GM04504 (cell line): ENCODE measurements at regions not wholly inside any gene's neighbourhood (a gene's known extent, or its start where the extent isn't known, plus 50 kb on each side); places are given as distances from the start of the nearest gene placed in this dataset.
"Not testable (repeated sequence)": the region's sequence is repeated elsewhere in the genome, so short reads cannot be mapped to it uniquely, and the experiment has no call there.

Experiments
- DNase-seq: peaks from one replicate; pipeline ENCODE4 v3.0.0-alpha.2; 2012; ENCODE audit warnings: low read depth

DNA sequence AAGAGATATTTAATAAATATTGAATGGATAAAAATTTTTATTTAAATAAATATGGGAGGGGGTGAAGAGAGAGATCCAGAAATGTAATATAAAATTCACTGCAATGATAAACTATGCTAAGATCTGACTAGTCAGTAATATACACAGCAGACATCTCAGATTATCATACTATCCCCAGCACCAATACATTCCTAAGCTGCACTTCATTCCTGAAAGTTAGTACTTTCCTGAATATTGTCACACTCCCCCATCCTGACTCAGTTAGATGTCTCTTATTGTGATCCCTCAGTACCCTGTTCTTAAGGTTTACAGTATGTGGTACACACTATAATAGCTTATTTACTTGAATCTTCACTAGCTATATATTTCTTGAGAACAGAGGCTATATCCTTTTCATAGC is 88.3 kb upstream of the KCNQ5 start:
- no peak for DNase-seq

DNA sequence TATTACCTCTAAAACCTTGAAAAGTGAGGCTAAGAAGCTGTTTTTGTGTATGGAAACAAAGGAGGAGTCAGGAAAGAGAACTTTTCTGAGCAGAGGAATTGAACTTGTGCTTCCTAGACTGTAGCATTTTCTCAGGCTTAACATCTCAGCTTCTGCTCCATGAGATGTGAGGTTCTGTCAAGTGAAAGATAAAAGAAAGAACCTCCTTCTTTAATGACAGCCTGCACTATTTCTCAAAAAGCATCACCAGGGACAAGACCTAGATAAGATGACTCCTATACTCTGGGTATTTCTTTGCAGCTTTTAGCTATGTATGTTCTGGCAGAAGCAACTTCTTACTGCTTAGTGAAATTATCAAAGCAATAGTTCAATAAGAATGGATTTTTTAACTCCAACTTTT is 87.6 kb upstream of the KCNQ5 start:
- no peak for DNase-seq

DNA sequence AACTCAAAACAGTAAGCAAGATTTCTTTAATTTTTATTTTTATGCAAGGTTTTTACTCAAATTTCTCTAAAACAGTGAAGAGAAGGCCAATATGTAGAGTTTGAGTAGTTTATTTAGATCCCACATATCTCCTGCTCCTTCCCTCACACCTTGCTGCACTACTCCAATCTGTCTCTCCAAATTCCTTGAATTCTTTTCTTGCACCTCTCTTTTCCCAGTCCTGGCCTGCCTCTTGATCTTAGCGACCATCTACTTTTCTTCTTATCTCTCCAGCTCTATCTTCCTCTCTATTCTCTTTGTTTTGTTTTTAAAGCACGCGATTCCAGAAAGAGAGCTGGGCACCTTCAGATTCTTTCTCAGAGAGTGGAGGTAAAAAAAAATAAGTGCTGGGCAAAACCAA is 86.7 kb upstream of the KCNQ5 start:
- DNase-seq = no peak

DNA sequence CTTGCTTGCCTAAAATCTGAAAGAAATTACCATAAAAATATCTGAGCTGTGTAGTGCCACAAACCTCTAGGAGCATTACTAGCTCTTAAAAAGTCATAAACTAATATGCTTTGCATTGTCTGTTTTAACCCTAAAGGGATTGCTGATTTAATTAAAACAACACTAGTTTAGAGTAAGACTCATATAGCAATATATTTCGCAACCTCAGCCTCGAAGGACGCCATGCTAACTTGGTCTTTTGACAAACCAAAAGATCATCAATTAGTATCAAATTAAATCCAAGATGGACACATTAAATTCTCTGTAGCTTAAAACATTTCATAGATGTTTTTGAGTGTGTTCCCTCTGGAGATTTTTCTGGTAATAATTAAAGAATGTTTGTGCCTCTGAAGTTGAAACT is 74.8 kb upstream of the KCNQ5 start:
- DNase-seq = no peak

DNA sequence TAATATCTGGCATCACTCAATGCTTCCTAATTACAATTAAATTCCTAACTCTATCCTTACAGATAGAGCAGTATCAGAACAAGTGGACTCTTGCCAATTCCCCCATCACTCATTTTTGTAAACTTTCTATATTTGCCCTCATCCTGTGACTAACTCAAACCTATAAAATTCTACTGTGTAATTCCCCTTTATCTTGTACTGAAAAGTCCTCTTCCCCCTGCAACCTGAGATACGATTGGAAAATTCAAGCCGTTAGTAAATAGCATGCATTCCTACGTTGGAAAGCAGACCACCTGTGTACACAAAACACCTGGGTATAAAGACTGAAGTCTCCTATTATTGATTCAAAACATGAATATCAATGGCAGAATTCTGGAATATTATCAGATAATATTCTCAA is 70.4 kb upstream of the KCNQ5 start:
- DNase-seq = no peak

DNA sequence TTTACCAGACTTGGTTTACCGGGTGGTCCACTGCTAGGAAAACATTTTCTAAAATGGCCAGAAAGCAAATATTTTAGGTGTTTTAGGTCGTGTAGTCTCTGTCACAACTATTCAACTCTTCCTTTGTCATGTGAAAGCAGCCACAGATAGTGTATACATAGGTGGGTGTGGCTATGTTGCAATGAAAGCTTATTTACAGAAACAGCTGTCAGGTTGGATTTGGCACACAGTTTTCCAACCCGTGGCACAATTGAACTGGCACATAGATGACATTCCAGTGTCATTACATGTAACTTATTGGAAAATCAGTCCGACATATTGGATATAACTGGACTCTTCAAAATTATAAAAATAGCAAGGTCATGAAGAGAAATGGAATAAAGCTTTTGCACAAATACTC is 68.9 kb upstream of the KCNQ5 start:
- DNase-seq = no peak

DNA sequence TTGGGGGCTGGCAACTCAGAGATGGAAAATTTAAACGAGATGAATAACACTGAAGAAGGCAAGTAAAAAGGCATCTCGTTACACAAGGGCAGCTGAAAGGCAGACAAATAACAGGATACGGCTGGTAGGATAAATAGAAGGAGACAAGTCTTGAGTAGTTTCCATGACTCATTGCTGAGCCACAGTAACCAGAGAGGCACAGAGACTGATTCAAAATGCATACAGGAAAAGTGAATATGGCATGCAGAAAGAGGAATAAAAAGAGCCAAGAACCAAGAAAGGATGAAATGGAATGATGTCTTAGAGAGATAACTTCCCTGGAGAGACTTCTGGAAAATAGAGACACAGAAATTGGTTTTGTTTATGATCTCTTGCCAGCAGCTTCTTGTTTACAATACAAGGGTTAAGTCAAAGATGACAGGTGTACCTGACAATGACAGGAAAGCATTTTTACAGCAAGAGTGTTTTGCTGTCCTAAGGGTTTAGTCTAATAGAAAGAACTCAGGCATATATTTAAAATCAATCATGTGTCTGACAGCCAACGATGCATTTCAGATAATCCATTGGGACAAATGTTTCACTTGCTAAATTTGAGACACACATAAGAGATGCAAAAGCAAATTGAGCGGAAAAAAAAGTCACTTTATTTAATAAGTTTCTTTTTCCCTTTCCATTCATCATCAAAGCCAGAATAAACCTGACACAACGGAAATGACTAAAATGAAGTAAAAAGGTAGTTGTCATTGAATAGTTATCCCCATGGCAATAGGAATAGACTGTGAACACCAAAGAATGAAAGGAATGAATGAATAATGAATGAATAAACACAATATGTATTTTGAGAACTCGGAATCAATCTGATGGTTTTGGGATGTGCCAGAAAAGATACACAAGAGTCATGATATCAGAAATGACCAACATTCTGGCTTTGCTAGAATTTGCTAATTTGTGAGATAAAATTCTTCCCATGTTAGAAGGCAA is 68.0 kb upstream of the KCNQ5 start:
- DNase-seq = peak; percentile 55

DNA sequence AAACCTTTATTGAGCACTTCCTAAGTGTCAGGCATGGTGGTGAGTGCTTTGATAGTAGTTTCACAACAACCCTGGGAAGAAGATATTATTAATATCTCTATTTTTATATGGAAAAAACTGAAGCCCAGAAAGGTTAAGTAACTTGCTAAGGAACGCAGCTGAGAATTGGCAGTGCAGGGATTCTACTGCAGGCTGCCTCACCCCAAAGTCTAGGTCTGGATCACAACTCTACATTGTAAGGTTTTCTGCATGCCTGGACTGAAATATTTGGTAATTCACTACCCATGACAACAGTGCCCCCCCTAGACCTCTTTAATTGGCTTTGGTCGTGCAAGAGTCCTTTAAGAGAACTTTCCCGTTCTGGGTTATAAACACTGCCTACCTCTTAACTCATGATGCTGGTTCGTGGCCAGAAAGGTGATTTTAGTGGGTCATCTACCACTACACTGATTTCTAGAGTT is 67.1 kb upstream of the KCNQ5 start:
- DNase-seq = no peak

DNA sequence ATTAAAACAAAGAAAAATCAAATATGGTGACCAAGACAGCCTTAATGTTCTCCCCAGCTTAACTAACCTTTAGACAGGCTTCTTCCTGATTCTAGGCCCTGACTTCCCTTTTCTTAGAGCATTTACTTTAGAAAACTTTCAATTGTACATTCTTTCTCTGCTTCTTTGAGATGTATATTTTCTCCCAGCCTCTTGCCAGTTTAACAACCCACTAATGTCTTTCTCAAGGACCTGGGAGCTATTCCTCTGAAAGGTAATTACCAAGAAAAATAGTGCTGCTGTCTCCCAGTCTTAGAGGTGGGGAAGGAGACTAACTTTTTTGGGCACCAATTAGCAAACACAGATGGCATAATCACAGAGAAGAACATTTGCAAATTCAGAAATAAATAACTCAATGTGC is 62.8 kb upstream of the KCNQ5 start:
- DNase-seq = no peak

DNA sequence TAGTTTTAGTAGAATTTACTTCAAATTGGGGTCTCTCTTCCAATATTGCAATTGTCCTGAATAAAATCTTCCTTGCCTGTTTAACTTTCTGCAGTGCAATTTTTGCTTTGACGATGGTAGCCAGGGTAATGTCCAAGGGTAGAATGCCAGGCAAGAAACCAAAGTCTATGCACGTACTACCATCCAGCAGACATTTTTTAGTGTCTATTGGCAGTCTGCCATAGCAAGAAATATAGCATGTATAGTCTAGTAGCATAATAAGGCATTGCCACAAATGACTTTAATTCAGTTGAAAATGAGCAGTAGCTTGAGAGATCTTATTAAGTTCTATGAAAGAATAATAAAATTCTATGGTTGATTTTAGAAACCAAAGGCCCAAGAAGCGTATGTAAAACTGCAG is 62.3 kb upstream of the KCNQ5 start:
- no peak for DNase-seq

DNA sequence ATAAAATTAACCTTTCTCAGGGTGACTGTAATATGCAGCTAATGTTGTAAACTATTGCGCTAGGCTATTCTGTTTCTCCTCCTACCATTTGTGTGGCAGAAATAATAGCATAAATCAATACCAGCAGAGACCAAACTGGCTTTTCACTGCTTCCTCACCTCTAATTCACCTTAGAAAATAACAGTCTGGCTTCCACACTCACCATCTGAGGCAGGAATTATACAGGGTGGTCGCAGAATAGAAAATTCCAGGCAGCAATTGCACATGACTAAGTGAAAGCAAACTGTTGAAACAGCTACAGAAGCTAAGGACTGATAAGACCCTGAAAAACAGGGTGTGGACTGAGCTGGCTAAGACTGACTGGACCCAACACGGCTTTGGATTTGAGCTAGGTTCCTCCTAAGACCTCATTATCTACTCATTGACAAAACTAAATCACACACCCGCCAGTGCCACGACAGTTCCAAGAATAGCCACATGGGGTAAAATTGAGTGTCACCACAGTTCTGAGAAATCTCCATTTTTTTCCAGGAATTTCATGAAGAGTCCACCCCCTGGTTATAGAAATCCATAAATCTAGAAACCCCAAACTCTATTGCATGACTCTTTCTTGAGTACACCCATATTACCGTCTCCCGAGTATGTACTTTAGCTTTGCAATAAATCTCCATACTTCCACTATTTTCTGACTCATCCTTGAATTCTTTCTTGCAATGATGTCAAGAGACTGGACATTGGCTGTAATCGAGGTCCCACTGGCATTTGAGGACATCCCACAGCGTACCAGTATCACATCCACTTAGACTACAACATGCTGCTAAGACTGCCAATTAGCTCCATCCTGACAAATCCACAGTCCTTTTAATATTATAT is 60.9 kb upstream of the KCNQ5 start:
- DNase-seq = peak; percentile 42

DNA sequence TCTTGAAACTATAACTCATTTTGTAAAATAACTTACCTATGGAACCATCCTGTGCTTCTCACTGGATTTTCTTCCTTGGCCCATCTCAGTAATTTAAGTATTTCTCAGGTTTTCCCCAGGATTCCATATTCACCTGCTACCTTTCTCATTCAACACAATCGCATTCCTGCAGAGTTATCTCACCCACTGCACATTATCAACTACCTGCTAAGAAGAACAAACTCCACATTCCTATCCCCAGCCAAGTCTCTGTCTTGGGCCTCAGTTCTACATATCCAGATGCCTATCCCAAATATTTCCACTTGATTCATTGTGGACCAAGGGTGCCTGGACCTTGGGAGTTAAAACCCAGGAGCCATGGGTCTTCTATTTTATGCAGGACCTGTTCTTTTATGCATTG is 60.2 kb upstream of the KCNQ5 start:
- no peak for DNase-seq

DNA sequence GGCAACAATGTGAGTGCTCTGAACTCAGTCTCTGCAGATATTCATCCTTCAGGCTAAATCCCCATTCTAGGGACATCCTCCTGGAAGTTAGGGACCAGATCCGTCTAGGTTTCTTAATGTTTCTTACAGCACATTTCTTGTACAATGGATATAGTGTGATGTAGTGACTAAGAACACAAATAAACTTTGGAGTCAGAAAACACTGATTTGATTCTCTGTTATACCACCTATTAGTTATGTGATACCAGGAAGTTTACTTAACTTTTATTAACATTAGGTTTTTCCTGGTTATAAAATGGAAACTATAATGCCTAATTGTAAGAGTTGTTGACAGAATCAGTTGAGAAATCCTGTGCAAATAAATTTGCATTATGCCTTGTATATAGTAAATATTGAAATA is 57.6 kb upstream of the KCNQ5 start:
- no peak for DNase-seq

DNA sequence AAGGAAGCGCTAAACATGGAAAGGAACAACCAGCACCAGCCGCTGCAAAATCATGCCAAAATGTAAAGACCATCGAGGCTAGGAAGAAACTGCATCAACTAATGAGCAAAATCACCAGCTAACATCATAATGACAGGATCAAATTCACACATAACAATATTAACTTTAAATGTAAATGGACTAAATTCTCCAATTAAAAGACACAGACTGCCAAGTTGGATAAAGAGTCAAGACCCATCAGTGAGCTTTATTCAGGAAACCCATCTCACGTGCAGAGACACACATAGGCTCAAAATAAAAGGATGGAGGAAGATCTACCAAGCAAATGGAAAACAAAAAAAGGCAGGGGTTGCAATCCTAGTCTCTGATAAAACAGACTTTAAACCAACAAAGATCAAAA is 49.9 kb upstream of the KCNQ5 start:
- DNase-seq = not testable (repeated sequence)
